CD4-positive, alpha-beta T cell treated with Interleukin-15 for 1 hour (primary cell): ENCODE measurements at regions not wholly inside any gene's neighbourhood (a gene's known extent, or its start where the extent isn't known, plus 50 kb on each side); places are given as distances from the start of the nearest gene placed in this dataset.

Experiments
- DNase-seq: peaks from one replicate; pipeline ENCODE4 v3.0.0-alpha.2; 2020

- DNase-seq: no peak
These were observed 201.4 kb upstream of the PWP1 start for GRCh38 chr12:107484230-107484629.

GRCh38 chr12:107484941-107485340 is 200.7 kb upstream of the PWP1 start:
- no peak for DNase-seq

GRCh38 chr12:107485731-107486130 is 199.9 kb upstream of the PWP1 start:
- no peak for DNase-seq

GRCh38 chr12:107486140-107486892 is 199.3 kb upstream of the PWP1 start:
- no peak for DNase-seq

- no peak for DNase-seq
These were observed 198.5 kb upstream of the PWP1 start for GRCh38 chr12:107487011-107487680.

GRCh38 chr12:107488666-107489065 is 196.9 kb upstream of the PWP1 start:
- DNase-seq: no peak

- DNase-seq: no peak
These were observed 195.6 kb upstream of the PWP1 start for GRCh38 chr12:107490010-107490409.

- DNase-seq: no peak
These were observed 193.7 kb upstream of the PWP1 start for GRCh38 chr12:107491856-107492255.

- DNase-seq: no peak
These were observed 193.0 kb upstream of the PWP1 start for GRCh38 chr12:107492393-107493134.

- no peak for DNase-seq
These were observed 192.5 kb upstream of the PWP1 start for GRCh38 chr12:107493135-107493494.

- DNase-seq: no peak
These were observed 191.9 kb upstream of the PWP1 start for GRCh38 chr12:107493666-107494065.

GRCh38 chr12:107494331-107494730 is 191.3 kb upstream of the PWP1 start:
- no peak for DNase-seq

GRCh38 chr12:107495604-107496003 is 190.0 kb upstream of the PWP1 start:
- no peak for DNase-seq

- DNase-seq: no peak
These were observed 188.4 kb upstream of the PWP1 start for GRCh38 chr12:107497231-107497630.

- no peak for DNase-seq
These were observed 185.3 kb upstream of the PWP1 start for GRCh38 chr12:107500307-107500706.

GRCh38 chr12:107501681-107502080 is 183.9 kb upstream of the PWP1 start:
- DNase-seq: no peak

- no peak for DNase-seq
These were observed 182.3 kb upstream of the PWP1 start for GRCh38 chr12:107503129-107503855.

GRCh38 chr12:107503887-107504885 is 181.4 kb upstream of the PWP1 start:
- DNase-seq: no peak

- DNase-seq: no peak
These were observed 176.2 kb upstream of the PWP1 start for GRCh38 chr12:107509421-107509820.

- DNase-seq: no peak
These were observed 175.4 kb upstream of the PWP1 start for GRCh38 chr12:107510211-107510610.

- DNase-seq: no peak
These were observed 174.3 kb upstream of the PWP1 start for GRCh38 chr12:107511292-107511691.

- no peak for DNase-seq
These were observed 173.2 kb upstream of the PWP1 start for GRCh38 chr12:107512391-107512790.
